Transverse colon (tissue), 3 donors: ENCODE measurements at regions not wholly inside any gene's neighbourhood (a gene's known extent, or its start where the extent isn't known, plus 50 kb on each side); places are given as distances from the start of the nearest gene placed in this dataset.

Experiments used
- CTCF ChIP-seq, 5 experiments: fragments of 200-600 bp in 3 of 5; fragments of 450-650 bp in 2 of 5; sonication (generic) in 3 of 5; IDR thresholded peaks; 1 replicate in 2 of 5; 2 replicates in 3 of 5; pipeline ENCODE4 v1.5.1; 2016 to 2017; ENCODE audit warnings: antibody characterized with exemption in 5 of 5, inconsistent platforms in 3 of 5, mild to moderate bottlenecking in 2 of 5, moderate library complexity in 1 of 5
- EP300 ChIP-seq: sonication (generic); formaldehyde crosslinking; IDR thresholded peaks from one replicate; pipeline ENCODE4 v1.6.1; 2017; ENCODE audit warnings: antibody characterized with exemption, low read depth
- POLR2A ChIP-seq: fragments of 450-650 bp; IDR thresholded peaks from one replicate; pipeline ENCODE4 v1.6.1; 2016; ENCODE audit warnings: antibody characterized with exemption, mild to moderate bottlenecking, moderate library complexity

GRCh38 chr16:35686595-35686994 lies 2227.2 kb downstream of the TP53TG3F start:
- no peak for TF ChIP-seq CTCF (IDR thresholded peaks at IDR 0.05)
- TF ChIP-seq POLR2A = no peak
- no peak for TF ChIP-seq EP300
